ENCODE measurements at regions not wholly inside any gene's neighbourhood (a gene's known extent, or its start where the extent isn't known, plus 50 kb on each side); places are given as distances from the start of the nearest gene placed in this dataset.

GRCh38 chr2:144693179-144693578 lies 173.3 kb upstream of the ZEB2 start:
- DNase-seq = no peak

GRCh38 chr2:144692661-144693060 lies 172.7 kb upstream of the ZEB2 start:
- no peak for DNase-seq

DNA sequence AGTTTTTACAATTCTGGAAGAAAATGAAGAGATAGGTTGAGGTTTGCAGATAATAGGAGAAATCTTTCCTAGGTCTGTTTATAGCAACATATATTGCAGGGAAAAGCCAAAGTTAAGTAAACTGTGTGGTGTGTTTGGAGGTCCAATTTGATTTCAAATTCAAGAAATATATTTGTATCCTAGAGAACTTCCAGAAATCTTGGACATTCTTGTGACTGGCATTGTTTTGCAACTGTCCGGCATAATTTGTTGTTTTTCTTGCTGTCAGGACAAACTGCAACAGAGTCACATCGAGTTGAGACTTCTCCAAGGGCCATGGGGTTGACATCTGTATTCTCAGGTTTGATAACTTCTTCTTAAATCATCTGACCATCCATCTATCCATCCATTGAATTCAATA lies 170.9 kb upstream of the ZEB2 start:
- no peak for DNase-seq

DNA sequence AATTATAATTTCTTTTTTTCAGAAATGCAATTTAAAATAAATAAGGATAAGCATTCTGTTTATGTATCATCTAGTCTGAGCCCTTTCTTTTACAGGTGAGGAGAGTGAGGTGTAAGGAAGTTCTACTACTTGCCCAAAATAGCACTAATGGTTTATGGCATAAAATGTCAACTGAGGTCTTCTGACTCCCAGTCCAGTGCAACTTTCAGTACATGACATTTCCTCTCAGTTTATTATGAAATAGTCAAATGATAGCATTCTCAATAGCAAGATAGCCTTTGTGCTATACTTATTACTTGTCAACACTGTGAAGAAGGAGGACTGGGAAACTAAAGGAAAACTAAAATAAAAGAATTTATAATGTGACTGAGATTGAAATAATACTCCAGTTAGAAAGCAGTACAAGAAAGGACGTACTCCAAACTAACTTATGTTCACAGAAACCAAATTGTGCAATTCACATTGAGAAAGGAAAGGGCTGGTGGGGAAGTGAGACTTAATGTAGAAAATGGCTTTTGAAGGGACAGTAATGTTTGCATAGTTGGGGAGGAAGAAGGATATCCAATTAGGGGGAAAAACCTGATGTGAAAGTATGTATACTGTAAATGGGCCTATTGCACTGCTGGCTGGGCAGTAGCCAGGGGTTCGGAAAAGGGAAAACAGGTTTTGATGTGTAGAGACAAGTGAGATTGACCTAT lies 166.7 kb upstream of the ZEB2 start:
- DNase-seq = no peak

- no peak for DNase-seq
These were observed 164.0 kb upstream of the ZEB2 start for GRCh38 chr2:144683966-144684365.

DNA sequence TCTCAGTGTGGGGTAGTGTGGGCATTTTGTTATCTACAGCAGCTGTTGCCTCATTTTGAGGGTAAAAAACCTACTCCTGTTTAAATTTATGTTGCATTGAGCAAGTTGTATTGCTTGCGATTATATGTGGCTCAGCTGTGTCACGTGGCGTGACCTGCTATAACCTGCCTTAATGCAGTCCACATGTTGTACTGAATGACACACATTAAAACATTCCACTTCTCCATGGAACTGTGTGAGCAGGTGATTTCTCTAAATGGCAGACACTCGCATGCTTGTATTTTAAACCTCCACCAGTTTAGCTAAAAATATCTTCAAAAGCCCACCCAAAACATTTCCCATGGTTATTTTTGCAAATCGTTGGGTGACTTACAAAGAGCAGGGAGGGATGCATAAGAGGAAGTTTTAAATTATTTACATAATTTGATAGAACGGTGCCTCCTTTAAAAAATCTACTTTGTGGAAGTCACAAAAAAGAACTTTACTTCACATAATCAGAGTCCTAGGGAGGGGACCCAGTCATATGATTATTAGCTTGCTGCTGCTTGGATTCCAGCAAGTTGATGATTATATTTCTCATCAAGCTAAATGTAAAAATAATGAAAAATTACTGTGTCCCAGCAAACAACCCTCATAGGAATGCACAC lies 163.3 kb upstream of the ZEB2 start:
- no peak for DNase-seq

DNA sequence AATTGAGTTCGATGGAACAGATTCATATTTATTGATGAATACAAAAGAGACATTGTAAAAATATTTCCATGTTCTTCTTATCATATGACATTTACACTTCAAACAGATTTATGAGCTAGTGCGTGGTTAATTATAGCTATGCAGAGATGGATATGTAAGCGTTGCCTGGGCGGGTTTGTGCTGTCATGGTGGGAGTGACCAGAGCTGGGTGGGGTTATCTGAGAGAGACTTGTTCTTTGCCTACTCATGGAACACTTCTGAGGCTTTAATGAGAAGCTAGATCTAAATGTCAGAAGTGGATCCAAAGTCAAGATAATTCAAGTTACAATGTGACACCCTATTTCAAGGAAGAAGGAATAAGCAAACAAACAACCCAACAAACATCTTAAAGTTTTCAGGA lies 162.3 kb upstream of the ZEB2 start:
- no peak for DNase-seq

GRCh38 chr2:144681389-144681788 lies 161.5 kb upstream of the ZEB2 start:
- DNase-seq = no peak

DNA sequence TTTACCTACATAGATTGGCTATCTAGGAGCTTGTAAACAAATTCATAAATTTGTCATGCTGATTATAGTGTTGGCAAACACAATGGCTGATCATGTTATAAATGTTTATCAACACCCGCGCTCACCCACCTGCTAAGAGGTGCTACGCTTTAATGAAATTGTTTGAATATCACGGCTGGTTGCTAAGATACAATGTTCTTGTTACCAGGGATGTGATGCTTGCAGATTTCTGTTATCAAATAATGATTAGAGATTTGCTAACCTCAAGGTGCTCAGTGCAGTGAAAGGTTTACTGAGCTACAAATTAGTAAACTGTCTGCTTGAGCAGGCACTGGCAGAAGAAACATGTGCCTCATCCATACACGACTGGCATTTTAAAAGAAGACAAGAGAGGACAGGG lies 160.0 kb upstream of the ZEB2 start:
- no peak for DNase-seq

GRCh38 chr2:144678736-144679135 lies 158.8 kb upstream of the ZEB2 start:
- no peak for DNase-seq

DNA sequence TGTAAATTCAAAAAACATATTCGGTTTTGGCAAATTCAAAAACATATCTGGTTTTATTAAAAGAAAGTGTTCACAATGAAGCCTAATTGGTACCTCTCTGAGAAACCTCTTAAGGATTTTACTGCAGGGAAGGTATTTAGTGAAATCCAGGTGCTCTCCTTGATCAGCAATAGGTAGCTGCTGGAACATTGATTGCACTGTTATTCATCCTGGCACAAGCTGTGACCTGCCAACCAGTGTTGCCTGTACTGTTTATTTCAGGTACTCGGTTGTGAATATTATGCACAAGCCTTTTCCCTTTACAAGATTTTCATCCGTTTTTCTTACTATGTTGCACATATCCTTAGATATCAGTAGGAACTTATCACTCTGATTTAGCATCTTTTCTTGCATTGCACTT lies 155.8 kb upstream of the ZEB2 start:
- DNase-seq = no peak

DNA sequence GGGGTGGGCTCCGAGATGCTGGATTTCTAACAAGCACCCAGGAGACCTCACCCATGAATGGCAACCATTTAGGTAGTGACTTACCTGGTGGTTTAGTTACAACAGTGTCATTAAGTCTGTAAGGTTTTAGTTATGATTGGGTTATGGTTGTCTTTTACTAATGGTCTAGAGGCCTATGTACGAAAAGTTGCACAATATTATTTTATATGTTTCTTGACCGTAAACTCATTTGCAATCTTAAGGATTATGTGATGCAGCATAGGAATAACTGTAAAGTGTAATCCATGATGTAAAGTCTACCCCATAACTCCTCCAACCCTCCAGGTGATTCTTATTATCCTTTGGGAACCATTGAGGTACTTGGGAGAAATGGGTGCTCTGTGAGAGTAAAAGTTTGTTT lies 155.4 kb upstream of the ZEB2 start:
- no peak for DNase-seq

DNA sequence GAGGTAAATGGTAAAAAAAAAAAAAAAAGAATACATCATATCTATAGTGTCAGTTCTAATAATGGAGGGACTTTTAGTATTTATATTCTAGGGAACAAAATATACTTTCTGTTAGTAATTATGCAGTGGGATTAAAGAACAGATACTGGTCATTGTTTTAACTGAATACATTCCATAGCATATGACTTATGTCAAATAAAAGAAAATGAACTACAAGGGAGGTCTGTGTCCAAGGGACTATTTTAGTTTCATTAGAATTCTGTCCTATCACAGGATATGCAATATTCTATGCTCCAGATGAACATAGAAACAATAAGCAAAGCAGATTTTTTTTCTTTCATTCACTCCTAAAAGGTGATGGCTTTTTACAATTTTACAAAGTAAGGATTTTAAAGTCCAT lies 154.2 kb upstream of the ZEB2 start:
- no peak for DNase-seq

GRCh38 chr2:144673456-144673855 lies 153.5 kb upstream of the ZEB2 start:
- DNase-seq = no peak

GRCh38 chr2:144671695-144672455 lies 152.0 kb upstream of the ZEB2 start:
- DNase-seq = peak; percentile 5

DNA sequence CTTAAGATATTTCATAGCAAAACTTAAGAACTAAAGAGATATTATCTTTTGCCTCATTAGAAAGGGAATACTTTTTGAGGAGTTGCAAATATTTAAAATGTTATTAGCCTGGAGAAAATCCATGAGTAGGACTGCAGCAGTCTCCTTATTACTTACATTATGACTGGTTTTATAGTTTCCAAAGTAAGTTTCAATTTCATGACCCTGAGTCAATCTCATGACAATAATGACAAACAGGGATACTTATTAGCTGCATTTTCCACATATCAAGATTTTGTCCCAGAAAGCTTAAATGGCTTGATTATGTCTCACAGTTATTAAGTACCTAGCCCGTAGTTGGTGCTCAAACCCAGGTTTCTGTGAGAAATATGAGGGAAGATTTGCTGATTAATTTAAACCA lies 150.8 kb upstream of the ZEB2 start:
- no peak for DNase-seq

- DNase-seq = no peak
These were observed 150.2 kb upstream of the ZEB2 start for GRCh38 chr2:144670080-144670479.

DNA sequence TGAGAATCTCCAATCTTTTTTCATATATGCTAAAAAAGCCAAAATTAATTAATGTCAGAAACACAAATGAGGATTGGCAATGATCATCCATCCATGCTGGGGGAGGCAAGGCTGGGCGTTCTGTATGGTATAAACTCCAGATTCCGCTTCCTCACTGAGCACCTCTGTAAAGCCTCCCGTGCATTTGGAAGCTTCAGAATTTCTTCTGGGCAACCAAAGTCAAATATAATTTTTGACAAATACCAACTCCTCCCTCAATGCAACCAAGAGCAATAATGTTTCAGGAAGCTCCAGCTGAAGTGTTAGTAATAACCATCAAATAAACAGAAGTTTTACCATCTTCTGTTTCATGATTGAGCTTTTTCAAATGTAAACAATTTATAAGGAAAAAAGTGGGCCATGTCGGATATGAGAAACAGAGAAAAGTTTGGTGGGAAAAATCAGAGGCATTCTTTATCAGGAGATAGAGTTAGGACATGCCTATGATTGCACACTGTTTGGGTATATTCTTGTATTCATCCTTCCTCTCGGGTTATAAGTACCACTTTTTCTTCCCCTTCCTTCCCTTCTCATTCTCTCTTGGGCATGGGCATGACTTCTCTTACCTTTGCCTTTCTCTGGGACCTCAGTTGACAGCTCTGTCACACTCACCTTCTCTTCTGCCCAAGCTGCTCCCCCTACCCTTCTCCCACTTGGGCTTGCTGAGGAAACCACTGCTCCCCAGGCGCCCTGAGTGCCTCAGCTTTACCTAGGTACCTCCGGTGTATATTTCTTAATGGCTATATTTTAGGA lies 149.5 kb upstream of the ZEB2 start:
- DNase-seq = no peak

- no peak for DNase-seq
These were observed 148.7 kb upstream of the ZEB2 start for GRCh38 chr2:144668493-144669110.

- DNase-seq = no peak
These were observed 146.1 kb upstream of the ZEB2 start for GRCh38 chr2:144666032-144666431.

DNA sequence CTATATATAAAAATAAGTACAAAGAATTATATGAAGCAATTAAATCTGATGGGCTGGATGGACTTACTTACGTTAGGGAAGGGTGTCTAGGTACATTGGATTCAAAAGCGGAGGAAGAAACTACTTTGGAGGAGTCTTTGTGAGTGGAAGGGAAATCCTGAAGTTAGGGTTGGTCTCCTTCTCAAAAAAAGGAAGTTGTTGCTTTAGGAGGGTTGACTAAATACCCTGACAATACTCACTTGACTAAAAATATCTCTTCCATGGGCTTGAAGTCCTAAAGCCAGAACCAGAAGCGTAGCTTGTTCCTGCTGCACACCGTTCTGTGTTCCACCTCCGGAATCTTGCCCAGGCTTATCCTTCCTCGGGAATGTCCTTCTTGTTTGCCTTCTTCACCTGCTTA lies 143.3 kb upstream of the ZEB2 start:
- DNase-seq = no peak

DNA sequence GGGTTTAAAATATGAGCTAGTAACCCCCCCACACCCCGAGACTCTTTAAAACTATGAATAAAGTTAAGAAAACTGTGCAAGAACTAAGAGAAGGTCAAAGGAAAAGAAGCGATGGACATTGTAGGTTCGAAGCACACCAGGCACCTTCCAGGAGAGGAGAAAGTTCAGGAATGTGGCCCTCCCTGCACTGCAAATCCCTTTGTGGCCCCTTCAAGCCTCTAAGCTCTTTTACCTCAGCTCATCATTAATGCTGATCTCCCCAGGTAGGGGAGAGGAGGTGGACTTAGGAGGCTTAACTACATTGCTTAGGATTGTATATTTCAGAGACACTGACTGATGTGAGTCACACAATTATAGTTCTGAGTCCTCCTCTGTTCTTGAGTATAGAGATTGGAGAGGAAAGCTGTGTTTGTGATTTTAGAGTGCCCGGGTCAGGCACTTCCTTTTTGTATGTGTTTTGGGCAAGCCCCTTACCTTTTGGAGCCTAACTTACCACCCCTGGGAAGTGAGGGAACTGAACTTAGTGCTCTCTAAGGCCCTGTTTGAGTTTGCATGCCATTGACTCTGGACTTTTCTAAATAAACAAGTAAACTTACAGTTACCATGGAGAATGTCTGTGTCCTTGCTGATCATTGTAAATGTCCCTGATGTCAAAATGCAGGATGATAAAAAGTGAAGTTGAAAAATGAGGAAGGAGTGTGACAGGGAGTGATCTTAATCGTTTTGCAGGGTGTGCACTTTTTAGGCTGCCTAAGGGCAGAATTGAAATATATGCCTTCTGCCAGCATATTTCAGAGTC lies 140.8 kb upstream of the ZEB2 start:
- no peak for DNase-seq
